Endodermal cell (in vitro differentiated cells): ENCODE measurements at regions not wholly inside any gene's neighbourhood (a gene's known extent, or its start where the extent isn't known, plus 50 kb on each side); places are given as distances from the start of the nearest gene placed in this dataset.
A peak's percentile ranks its signal among the peaks of the same experiment; 100 is the strongest.

ENCODE experiments used
- DNase-seq: peaks from one replicate; pipeline ENCODE4 v3.0.0-alpha.2; 2017
- H3K27ac ChIP-seq: 2 replicates; pipeline ENCODE4 v1.5.1; 2013; ENCODE audit warnings: mild to moderate bottlenecking, low read depth, low read length, moderate library complexity
- H3K27me3 ChIP-seq: 2 replicates; pipeline ENCODE4 v1.6.1; 2013; ENCODE audit warnings: mild to moderate bottlenecking, low read length, moderate library complexity; ENCODE audit not compliant: insufficient read depth, control insufficient read depth, poor library complexity, severe bottlenecking
- H3K36me3 ChIP-seq: 2 replicates; pipeline ENCODE4 v1.7.0; 2013; ENCODE audit warnings: mild to moderate bottlenecking, low read length, moderate library complexity; ENCODE audit not compliant: control insufficient read depth, insufficient read depth
- H3K4me1 ChIP-seq: one replicate; pipeline ENCODE4 v1.7.0; 2013; ENCODE audit warnings: low read length; ENCODE audit not compliant: control insufficient read depth, insufficient read depth
- H3K4me3 ChIP-seq: 2 replicates; pipeline ENCODE4 v1.5.1; 2013; ENCODE audit warnings: mild to moderate bottlenecking, low read length, moderate library complexity
- H3K9ac ChIP-seq: 2 replicates; pipeline ENCODE4 v1.6.1; 2013; ENCODE audit warnings: mild to moderate bottlenecking, low read length, moderate library complexity; ENCODE audit not compliant: poor library complexity, severe bottlenecking; ENCODE audit errors: extremely low read depth
- H3K9me3 ChIP-seq: 2 replicates; pipeline ENCODE4 v1.6.1; 2013; ENCODE audit warnings: mild to moderate bottlenecking, low read length, moderate library complexity; ENCODE audit not compliant: control insufficient read depth
- H3K27ac Mint-ChIP-seq: 2 replicates; pipeline ENCODE4 v1.8.0; 2020; ENCODE audit warnings: mixed read lengths
- H3K27me3 Mint-ChIP-seq: 2 replicates; pipeline ENCODE4 v1.8.0; 2021; ENCODE audit warnings: mild to moderate bottlenecking, mixed read lengths; ENCODE audit not compliant: insufficient read depth
- H3K36me3 Mint-ChIP-seq: 2 replicates; pipeline ENCODE4 v1.8.0; 2020; ENCODE audit warnings: low read depth, mixed read lengths
- H3K4me1 Mint-ChIP-seq: 2 replicates; pipeline ENCODE4 v1.8.0; 2020; ENCODE audit warnings: mixed read lengths
- H3K4me3 Mint-ChIP-seq: 2 replicates; pipeline ENCODE4 v1.8.0; 2020; ENCODE audit warnings: mild to moderate bottlenecking, moderate library complexity, mixed read lengths
- H3K9me3 Mint-ChIP-seq: 2 replicates; pipeline ENCODE4 v1.8.0; 2020; ENCODE audit warnings: mild to moderate bottlenecking, mixed read lengths
- WGBS, 2 experiments: methylation state at CpG; one replicate each; pipeline versions ENCODE4 v1.1.5 to v1.1.7; 2013; ENCODE audit warnings: missing lambda C conversion rate in 2 of 2, mixed read lengths in 1 of 2; ENCODE audit not compliant: insufficient coverage in 1 of 2, insufficient read length in 1 of 2; 5-methylcytosine and 5-hydroxymethylcytosine counted together
- TF ChIP-seq, protein P1 (sequence below): fragments of 200-600 bp; sonication (generic); conservative IDR thresholded peaks from 2 replicates; pipeline ENCODE4 v1.5.0; 2021; ENCODE audit warnings: antibody characterized with exemption, mild to moderate bottlenecking

DNA sequence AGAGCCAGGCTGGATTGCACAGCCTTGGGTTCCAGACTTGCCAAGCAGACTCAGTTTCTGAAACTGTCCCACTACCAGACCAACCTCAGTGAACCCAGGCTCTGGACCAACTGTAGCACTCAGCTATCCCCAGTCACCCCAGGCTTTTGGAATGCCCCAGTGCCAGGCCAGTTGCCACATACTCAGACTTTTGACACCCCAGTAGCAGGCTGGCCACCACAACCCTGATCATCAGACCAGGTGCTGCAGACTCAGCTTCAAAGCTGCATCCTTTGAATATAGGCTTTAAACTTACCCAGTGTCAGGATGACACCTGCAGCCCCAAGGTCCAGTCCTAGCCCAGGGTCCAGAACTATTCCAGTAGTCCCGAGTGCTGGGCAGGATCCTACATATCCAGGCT, 1389.9 kb downstream of the ARAP2 start:
- TF ChIP-seq, protein P1, sequence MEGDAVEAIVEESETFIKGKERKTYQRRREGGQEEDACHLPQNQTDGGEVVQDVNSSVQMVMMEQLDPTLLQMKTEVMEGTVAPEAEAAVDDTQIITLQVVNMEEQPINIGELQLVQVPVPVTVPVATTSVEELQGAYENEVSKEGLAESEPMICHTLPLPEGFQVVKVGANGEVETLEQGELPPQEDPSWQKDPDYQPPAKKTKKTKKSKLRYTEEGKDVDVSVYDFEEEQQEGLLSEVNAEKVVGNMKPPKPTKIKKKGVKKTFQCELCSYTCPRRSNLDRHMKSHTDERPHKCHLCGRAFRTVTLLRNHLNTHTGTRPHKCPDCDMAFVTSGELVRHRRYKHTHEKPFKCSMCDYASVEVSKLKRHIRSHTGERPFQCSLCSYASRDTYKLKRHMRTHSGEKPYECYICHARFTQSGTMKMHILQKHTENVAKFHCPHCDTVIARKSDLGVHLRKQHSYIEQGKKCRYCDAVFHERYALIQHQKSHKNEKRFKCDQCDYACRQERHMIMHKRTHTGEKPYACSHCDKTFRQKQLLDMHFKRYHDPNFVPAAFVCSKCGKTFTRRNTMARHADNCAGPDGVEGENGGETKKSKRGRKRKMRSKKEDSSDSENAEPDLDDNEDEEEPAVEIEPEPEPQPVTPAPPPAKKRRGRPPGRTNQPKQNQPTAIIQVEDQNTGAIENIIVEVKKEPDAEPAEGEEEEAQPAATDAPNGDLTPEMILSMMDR, result no peak
- Mint-ChIP-seq H3K36me3 (no peaks in the 10 kb centered on the region), H3K9me3 (peaks cover 2% of the 10 kb centered on the region), H3K4me1 (peaks cover 12% of the 10 kb centered on the region), H3K27me3 (peaks cover 6% of the 10 kb centered on the region), H3K27ac (no peak overlapping the region), H3K4me3 (no peak overlapping the region)
- 88 to 100% methylated on average over 1 of the region's 1 CpG for WGBS, 2 experiments
- no peak overlapping the region for H3K27ac ChIP-seq
- DNase-seq, result peak; percentile 26
- no peak overlapping the region for H3K9ac ChIP-seq
- H3K4me1 ChIP-seq, result peaks cover 6% of the 10 kb centered on the region
- no peak overlapping the region for H3K4me3 ChIP-seq
- no peaks in the 10 kb centered on the region for H3K36me3 ChIP-seq
- no peaks in the 10 kb centered on the region for H3K9me3 ChIP-seq
- H3K27me3 ChIP-seq, result no peaks in the 10 kb centered on the region

- no peak overlapping the region for H3K9ac ChIP-seq
- no peaks in the 10 kb centered on the region for H3K9me3 Mint-ChIP-seq
- no peaks in the 10 kb centered on the region for H3K4me1 ChIP-seq
- H3K4me1 Mint-ChIP-seq, result peaks cover 15% of the 10 kb centered on the region
- peaks cover 5% of the 10 kb centered on the region for H3K27me3 Mint-ChIP-seq
- H3K36me3 Mint-ChIP-seq, result no peaks in the 10 kb centered on the region
- H3K27me3 ChIP-seq, result no peaks in the 10 kb centered on the region
- H3K4me3 Mint-ChIP-seq, result no peak overlapping the region
- no peak for DNase-seq
- H3K36me3 ChIP-seq, result no peaks in the 10 kb centered on the region
- WGBS, 2 experiments, result 83 to 100% methylated on average over 1 to 2 of the region's 4 CpGs
- H3K9me3 ChIP-seq, result no peaks in the 10 kb centered on the region
- H3K27ac ChIP-seq, result no peak overlapping the region
- no peak overlapping the region for H3K27ac Mint-ChIP-seq
- TF ChIP-seq, protein P1, result no peak
- H3K4me3 ChIP-seq, result no peak overlapping the region
These were observed 1382.6 kb downstream of the ARAP2 start for GRCh38 chr4:34861666-34862065.

- no peaks in the 10 kb centered on the region for H3K36me3 Mint-ChIP-seq
- no peak overlapping the region for H3K4me3 Mint-ChIP-seq
- no peaks in the 10 kb centered on the region for H3K27me3 ChIP-seq
- no peaks in the 10 kb centered on the region for H3K4me1 ChIP-seq
- peaks cover 13% of the 10 kb centered on the region for H3K9me3 ChIP-seq
- TF ChIP-seq, protein P1, result peak; percentile 53
- H3K4me1 Mint-ChIP-seq, result no peaks in the 10 kb centered on the region
- H3K9ac ChIP-seq, result no peak overlapping the region
- H3K27ac ChIP-seq, result no peak overlapping the region
- peak; percentile 48 for DNase-seq
- no peaks in the 10 kb centered on the region for H3K36me3 ChIP-seq
- peaks cover 17% of the 10 kb centered on the region for H3K9me3 Mint-ChIP-seq
- no peaks in the 10 kb centered on the region for H3K27me3 Mint-ChIP-seq
- H3K4me3 ChIP-seq, result no peak overlapping the region
- no peak overlapping the region for H3K27ac Mint-ChIP-seq
- 81% methylated on average over 2 of the region's 2 CpGs; no CpG with 5 or more reads in 1 of the 2 experiments for WGBS, 2 experiments
These were observed 1365.4 kb downstream of the ARAP2 start for GRCh38 chr4:34878961-34879360.
